Activated T-cell treated with anti-CD3 and anti-CD28 coated beads, Interleukin-2, amount 50 U/mL, for 48 hours (primary cell): ENCODE measurements at regions not wholly inside any gene's neighbourhood (a gene's known extent, or its start where the extent isn't known, plus 50 kb on each side); places are given as distances from the start of the nearest gene placed in this dataset.

Experiments
- DNase-seq, 2 experiments: peaks; one replicate each; pipeline ENCODE4 v3.0.0-alpha.2; 2020

DNA sequence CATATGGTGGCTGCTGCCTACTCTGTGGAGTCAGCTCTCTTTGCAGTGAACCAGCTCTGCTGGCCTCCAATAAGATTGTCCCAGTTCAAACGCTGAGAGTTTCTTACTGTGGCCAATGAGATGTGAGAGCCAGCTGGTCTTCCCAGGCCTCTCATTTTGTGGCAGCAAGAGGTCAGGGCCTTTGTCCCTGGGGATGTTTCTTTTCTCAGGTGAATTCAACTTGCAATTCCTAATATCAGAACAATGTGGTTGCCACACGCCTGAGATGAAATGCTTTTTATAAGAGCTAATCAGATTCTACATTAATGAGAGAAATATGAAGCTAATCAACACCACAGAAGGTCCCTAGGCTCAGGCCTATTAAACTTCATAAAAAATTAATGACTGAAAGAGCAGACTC is 660.1 kb upstream of the CAMK1G start:
- DNase-seq: no peak

DNA sequence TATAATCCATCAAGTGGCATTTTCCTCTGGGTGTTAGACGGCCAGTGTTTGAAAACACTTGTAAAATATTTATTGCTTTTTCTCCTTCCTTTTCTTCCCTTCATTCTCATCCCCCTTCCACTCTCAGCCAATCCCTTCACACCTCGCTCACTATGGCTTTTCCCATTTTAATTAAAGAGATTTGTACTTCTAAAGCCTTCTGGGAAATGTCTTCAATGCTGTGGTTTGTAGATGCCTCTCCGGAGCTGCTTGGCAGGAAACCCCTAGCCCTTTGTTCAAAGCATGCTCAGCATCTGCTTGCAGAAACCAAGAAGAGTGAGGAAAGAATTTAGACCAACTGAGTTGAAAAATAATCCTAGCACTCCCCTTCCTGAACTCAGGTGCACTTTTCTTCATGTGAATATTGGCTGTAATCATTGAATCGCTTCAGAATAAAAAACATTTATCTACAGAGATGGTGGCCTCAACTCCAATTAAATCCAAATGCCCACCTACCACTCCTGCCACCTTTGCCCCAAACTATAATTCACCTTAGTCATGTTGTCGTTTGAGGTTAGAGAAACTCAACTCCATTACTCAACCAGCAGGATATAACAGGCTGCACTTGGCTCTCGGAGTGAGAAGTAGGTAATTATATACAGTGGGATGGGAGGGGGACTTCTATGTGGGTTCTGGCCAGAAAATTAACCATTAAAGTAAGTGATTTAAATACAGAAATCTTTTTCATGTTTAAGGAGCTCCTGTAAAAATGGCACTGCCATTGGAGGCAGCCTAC is 659.4 kb upstream of the CAMK1G start:
- no peak for DNase-seq

DNA sequence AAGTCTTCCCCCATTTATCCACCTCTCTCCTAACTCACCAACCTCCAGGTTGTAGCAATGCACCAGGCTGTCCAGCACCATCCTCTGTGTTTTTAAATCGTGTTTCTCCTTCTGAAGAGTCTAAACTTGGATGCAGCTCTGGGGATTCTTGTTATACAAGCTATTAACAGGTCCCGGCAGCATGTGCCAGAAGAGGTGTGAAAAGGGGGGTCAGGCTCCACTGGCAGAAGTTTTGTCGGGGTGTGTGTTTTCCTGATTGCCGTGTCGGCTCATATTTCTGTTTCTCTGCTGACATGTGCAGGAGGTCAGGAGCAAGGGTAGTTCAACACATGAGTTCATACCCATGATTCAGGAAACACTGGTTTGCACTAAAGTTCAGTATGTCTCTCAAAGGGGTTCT is 658.6 kb upstream of the CAMK1G start:
- no peak for DNase-seq

DNA sequence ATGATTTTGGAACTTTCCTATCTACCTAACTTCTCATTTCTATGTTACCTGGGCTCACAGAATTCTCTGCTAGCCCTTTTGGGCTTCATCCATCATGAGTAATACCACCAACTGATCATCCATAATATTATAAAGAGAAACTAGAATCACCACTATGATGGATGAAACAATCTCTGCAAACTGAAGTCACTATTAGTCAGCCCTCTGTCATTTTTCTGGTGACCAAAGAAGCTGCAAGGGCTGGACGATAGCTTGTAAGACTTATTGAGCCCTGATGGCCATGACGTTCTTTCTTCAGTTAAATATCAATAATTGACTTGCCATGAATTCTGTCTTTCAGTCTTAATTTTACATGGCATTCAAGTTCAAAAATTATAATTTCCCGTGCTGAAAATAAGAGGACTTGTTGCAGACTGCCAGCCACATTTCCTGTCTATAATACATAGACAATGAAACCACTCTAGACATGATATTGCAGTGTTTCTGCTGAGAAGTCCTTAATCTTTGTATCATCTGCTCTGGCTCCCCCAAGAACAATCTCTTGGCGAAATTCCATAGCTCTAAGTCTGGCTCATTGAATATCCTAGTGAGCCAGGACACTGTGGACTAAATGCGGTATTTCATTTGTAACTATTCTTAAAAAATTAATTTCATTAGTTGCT is 655.0 kb upstream of the CAMK1G start:
- DNase-seq: no peak

DNA sequence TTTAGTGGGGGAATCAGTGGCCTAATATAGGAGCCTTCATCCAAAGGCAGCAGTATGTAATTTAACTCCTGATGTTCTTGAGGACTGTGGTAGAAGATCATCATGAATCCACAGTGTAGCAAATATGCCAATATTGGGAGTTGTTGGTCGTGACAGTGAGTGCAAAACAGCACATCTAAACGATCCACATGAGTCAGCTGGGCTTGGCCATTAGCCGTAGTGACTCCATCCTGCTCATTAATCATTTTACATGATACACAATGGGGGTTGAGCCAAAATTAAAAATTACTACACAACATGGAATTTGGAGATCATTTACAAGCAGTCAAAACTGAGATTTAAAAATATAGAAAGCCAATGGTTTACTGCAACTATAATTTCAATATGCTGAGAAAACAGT is 653.9 kb upstream of the CAMK1G start:
- no peak for DNase-seq

DNA sequence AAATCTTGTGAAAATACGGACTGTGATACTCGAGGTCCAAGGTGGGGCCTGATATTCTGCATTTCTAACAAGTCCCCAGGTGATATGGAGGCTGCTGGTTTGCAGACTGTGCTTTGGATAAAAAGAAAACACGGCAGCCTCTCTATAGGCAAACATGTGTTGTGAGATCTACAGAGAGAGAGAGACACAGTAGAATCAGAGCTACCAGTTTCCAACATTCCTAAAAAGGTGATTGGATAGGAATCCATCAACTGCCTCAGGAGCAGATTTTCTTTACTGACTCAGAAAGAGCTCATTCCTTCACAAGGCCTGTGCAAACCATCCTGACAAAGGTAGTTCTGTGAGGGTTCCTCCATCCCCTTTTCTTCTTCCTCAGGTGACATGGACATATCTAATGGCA is 651.6 kb upstream of the CAMK1G start:
- DNase-seq: no peak

DNA sequence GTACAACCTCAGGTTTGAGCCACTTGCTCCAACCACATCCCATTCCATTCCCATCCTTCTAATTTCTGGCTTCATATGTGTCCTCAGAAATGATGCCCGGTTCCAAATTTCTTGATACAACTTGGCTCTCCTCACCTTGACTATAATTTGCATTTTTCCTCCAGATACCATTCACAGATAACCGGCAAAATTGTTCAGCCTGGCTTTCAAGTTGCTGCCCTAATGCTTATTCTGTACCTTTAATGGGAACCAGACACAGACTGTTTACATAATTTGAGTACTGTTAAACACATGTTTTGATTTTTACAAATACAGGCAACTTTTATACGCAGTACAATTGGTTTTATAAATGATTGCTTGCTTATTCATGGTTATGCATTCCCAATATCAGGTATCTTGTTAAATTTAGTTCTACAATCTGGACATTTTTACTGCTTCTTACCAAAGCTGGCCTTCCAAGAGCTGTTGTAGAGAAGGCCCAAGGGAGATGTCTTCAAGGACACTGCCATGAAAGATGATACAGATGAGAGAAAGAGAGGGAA is 649.5 kb upstream of the CAMK1G start:
- no peak for DNase-seq

DNA sequence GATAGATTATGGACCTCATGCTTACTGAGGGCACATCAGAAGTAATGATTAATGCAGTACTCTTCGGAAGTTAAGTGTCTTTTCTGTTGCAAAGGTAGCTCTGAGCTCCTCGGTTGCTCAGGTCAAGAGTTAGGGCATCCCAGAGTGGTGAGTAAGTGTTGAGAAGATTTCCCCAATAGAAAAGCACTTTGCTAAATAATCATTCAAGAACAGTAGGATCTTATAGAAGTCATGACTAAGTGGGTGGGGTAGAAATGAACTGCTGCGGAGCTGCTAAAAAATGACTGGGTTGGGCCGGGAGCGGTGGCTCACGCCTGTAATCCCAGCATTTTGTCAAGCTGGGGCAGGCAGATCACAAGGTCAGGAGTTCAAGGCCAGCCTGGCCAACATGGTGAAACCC is 648.6 kb upstream of the CAMK1G start:
- DNase-seq: no peak

DNA sequence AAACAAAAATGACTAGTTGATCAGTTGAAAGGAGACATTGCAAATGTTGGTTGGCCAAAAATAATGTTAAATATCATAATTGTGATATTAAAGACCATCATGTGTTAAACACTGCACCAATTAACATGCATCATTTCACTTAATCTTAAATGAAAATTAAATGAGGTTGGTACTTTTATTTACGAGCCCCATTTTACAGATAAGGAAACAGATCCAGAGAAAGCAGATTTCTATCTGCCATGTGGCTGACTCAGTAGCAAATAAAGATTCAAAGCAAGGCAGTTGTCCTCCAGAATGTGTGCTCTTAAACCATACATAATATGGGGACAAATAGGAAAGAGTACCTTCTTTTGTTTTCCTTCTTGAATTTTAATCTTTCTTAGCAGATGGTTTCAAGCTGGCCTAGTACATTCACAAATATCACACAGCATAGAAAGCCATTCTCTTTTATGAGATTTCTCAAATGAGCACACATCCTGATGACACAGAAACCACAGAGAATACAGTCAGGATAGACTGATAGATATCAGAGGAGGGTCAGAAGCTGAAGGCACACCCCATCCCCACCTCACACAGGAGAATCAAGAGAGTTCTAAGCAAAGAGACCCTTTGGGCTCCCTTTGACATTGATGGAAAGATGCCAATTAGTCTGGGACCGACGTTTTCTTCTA is 647.9 kb upstream of the CAMK1G start:
- DNase-seq: no peak

DNA sequence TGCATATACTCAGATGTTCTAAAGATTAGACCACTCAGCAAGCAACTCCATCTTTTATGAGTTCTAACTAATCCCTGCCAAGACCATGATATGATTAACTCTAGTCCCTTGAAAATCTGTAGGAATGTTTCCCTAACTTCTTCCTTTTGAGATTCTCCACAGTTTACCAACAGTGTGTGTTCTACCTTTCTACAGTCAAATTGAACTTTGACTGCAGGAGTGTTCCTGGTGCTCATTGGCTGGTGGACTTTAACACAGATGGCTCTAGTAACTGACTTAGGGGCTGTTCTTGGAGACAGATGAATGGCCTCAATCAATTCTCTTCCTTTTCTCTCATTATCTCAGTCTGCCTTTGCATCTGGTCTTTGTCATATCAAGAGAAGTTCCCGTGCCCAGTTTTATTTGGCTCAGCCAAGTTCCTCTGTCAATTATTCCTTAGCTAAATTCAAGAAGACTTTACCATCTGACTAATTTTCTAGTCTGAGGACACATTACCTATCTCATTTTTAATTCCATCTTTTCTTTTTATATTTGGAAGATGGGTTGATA is 643.9 kb upstream of the CAMK1G start:
- DNase-seq: no peak

DNA sequence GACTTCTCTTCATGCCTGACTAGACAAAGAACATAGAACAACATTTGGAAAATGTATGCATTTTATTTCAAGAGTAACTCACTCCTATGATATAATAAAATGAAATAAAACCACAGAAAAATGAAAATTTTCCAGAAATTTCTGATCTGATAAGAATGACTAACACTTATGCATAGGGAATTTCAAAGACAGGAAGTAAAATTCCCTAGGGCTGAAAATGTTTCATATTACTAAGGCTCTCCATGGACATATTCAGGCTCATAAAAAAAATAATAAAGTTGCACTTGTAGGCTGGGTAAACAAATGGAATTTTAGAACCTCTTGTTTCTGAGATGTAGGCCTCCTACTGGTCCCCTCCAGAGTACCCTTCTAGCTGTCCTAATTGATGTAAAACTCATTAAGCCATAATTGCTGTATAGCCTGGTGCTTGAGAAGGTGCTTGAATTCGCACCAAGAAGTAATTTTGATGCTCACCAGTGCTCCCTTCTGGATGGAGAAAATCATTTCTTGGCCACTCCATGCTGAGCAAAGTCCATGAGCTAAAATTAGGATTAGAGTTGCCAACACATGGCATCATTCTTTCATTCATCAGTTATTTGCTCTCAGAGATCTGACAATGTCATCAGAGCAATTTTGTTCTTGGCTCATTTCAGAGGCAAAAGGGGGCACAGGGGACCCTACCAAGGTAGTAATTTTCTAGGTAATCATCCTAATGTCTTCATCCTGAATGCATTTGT is 641.0 kb upstream of the CAMK1G start:
- no peak for DNase-seq

DNA sequence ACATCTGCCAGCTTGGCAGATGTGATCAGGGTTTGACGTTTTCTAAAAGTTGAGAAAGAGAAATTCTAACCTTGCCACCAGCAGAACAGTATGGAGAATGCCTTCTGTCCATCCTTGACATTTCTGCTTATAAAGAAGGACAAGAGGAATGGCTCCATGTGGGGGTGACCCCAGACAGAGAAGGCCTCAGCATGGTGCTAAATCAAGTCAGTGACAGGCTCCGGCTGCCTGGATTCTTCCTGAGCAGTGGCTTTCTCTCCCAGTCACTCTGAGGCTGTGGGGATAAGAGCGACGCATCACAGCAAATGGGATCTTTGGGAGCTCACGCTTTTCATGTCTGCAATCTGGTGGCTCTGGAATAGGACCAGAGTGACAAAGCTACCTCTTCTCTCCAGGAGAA is 640.2 kb upstream of the CAMK1G start:
- no peak for DNase-seq

DNA sequence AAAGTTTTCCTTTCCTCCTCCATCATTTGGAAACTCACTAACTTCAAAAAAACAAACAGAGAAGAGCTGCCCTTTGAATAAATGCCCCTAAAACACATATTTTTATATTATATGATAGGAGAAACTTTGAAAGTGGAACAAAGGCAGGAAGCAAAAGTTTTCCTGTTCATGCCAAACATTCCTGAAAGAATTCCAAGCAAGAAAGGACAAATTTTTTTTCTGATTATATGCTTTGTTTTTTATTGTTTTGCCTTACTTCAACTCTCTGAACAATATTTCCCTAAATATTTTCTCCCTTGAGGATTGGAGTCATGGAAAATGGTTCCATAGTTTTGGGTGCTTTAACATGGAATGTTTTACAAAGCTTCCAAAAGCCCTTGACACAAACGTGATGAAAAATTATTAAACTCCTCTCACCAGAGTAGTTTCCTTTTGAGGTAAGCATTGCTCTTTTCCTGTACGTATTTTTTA is 638.5 kb upstream of the CAMK1G start:
- no peak for DNase-seq

DNA sequence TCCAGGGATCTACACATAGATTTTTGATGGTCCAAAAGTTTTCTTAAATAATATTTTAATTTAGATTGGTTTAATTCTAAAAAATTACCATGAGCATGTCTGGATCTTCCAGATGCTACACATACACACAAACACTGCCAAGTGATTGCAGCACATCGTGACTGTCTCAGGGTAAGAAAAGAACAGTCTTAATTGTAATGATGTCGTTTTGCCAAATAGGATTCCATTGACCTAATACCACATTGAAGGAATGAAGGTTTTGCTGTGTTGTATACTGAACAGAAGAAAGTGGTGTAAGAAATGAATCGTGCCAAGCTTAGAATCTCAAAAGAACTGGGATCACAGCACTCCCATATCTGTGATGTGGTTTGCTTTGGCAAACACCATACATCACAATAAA is 633.3 kb upstream of the CAMK1G start:
- DNase-seq: no peak

DNA sequence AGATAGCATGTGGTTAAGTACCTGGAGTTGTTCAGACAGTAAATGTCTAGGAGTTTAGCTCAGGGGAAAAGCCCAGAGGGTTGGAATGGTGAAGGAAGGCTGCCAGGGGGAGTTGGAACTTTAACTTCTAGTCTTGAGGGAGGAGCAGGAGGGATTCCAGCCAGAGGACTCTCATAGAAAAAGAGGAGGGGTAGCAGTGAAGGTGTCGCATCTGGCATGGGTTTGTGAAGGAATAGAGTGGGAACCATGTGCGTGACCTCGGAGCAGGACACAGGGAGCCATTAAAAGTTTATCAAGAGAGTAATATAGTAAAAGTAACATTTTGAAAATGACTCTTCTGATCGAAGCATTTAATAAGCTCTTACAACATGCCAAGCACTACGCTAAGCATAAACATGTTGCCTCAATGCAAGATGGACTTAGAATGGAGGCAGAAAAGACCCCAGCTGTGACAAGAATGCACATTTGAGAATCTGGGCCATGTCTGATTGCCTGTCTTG is 632.4 kb upstream of the CAMK1G start:
- DNase-seq: no peak

DNA sequence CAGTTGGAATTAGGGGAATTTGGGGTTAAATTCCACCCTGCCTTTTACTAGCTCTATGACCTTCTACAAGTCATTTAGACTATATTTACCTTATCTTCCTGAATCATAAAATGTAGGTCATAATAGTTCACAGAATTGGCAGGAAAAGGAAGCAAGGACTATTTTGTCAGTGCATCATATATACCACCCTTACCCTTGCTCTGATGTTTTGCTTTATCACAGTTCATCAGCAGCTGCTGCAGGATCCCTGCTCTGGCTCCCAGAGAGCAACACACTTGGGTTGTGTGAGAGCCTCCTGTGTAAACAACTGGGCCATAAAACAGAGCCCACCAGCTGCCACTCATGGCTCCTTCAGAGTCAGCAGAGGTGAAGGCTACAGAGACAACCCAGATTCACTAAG is 631.6 kb upstream of the CAMK1G start:
- DNase-seq: no peak

DNA sequence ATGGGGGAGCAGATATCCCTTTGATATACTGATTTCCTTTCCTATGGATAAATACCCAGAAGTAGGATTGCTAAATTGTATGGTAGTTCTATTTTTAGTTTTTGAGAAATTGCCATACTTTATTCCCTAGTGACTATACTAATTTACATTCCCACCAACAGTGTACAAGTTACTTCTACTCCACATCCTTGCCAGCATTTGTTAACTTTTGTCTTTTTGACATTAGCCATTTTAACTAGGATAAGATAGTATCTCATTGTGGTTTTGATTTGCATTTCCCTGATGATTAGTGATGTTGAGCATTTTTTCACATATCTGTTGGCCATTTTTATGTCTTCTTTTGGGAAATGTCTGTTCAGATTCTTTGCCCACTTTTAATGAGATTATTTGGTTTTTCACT is 620.6 kb upstream of the CAMK1G start:
- no peak for DNase-seq

DNA sequence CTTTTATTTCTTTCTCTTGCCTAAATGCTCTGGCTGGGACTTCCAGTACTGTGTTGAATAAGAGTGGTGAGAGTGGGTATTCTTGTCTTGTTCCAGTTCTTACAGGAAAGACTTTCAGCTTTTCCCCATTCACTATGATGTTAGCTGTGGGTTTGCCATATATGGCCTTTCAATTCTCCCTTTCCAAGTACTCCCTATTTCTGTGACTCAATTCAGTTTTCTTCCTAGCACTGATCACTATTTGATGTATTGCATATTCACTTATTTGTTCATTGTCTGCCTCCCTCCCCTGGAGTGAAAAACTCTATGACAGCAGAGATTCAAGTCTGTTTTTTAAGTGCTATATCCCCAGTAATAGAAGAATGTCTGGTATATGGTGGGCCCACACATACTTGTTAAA is 618.2 kb upstream of the CAMK1G start:
- no peak for DNase-seq

DNA sequence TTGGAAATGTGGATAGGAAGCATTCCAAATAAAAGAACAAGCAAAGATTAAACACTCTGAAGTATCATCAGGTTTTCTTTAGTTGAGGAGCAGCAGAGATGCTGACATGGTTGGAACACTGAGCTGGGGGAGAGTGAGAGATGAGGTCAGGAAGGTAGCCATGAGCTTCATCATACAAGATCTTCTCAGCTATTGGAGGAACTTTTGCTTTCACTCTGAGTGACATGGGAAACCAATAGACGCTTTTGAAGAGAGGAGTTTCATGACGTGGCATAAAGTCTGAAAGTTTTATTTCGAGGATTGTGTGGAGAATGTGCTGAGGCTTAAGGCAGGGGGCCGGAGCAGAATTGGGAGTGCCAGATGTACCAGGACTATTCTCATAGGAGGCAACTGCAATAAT is 616.2 kb upstream of the CAMK1G start:
- no peak for DNase-seq

DNA sequence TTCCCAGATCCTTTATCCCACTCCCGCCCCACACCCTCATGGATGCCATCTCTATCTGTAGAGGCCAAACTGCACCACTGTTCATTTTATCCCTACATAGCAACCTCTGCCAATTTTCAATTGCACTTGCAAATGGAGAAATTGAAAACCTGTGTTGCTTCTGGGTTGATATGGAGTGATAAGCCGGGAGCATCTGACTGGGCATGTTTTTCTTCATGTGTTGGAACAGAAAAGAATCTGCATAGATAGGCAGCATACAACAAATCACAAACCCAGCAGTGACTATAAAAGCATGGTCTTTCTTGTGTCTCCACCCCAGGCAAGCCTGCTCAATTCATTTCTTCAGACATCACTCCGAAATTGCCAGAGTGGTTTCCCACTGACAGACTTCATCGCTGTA is 608.8 kb upstream of the CAMK1G start:
- no peak for DNase-seq

DNA sequence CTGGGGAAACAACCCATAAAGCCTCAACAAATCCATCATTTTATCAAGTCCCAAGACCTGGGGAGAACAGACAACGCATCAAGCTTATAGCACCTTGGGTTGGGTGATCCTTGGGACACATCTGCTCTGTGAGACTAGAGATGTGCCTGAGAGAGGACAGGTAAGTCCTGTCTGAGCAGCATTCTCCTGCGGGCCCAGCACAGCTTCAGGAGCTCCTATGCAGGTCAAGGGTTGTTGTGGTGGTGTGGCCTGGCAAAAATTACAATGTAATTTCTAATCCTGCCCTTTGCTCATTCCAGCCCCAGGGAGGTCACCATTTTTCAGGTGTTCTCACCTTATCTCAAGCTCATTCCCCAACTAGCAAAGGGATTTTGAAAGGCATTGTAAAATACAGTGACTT is 608.1 kb upstream of the CAMK1G start:
- DNase-seq: no peak

DNA sequence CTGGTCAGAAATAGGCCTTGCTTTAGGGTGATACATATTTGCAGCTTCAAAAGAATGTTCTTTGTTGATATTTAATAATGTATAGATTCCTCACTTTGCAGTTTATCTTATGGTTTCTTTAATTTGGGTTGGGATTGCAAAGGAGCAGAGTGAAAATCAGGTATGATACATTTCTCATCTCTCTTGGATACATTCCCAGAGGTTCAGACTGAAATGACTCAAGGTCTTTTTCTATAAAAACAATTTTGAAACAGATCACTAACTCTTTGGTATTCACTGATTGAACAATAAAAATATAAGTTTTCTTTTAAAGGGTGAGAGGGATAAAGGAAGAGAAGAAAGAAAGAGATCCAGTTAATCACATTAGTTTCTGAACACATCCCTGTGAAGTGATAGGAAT is 606.5 kb upstream of the CAMK1G start:
- DNase-seq: no peak
